ENCODE measurements at regions not wholly inside any gene's neighbourhood (a gene's known extent, or its start where the extent isn't known, plus 50 kb on each side); places are given as distances from the start of the nearest gene placed in this dataset.

DNA sequence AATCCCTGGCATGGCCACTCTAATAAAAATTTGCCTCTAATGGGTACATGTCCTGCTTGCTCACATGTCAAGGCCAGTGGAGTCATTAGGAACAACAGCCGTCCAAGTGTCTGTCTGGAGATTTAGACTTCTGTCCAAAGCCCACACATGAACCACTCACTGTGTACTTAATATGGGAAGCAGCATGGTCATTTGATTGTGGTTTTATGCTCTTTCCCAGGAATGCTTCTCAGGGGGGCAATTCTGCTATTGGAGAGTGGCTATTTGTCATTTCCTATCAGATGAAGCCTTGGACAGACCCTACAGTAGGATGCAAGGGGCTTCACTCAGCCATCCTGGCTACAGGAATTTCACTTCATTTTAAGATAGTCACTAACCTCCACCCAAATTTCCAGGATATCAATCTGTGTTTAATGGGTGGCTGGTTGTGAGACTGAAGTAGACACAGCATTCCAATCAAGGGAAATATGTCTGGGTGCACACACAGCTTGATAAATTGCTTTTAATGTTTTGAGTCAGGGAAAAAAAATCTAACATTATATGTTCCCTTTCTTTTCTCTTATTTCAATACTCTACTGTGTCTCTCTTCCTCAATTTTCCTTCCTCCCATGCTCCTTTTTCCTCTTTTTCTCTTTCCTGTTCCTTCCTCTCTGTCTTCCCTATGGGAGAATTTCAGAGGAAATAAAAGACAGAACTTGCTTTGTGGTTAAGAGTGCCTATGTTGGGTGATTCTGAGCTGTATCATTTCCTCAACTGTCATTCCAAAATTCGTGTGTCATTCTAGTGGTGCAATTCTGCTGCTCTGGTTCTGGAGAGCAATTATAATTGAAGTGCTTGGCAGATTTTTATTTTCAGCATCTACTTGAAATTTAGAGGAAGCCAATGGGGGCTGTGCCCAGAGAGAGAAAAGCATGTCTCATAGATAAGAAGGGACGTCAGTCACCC is 320.1 kb downstream of the OSR1 start:
- no peak for TF ChIP-seq POLR2A (IDR thresholded peaks at IDR 0.05)
- no peak for TF ChIP-seq CTCF (IDR thresholded peaks at IDR 0.05)
- intact Hi-C loops (cut with DNase I; ENCODE audit: low total_unique reads), result no loop called here
- no peak overlapping the region for H3K4me3 ChIP-seq

DNA sequence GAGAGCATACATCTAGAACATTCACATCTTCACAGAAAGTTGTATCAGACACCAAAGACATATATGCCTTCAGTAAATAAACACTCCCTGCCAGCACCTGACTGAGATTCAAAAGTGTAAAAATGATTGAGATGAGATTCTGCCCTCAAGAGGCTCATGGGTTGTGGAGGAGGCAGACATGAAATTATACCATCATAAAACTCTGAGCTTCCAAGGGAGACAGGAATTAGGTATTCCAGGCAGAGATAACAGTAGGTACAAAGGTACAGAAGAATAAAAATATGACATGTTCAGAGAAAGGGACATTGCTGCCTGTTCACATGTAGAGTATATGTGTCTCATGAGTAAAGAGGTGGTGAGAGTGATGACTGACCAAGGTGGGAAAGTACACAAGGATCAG is 322.3 kb downstream of the OSR1 start:
- H3K27me3 ChIP-seq, result no peaks in the 10 kb centered on the region
- H3K27ac ChIP-seq, result no peak overlapping the region
- intact Hi-C loops (cut with DNase I; ENCODE audit: low total_unique reads), result no loop called here
- H3K4me1 ChIP-seq, result peaks cover 0 to 3% of the 10 kb centered on the region in 2 donors
- no peak for TF ChIP-seq CTCF (IDR thresholded peaks at IDR 0.05)
- no peak for TF ChIP-seq POLR2A (IDR thresholded peaks at IDR 0.05)
- H3K9me3 ChIP-seq, result no peaks in the 10 kb centered on the region
- no peak overlapping the region for H3K4me3 ChIP-seq
- H3K36me3 ChIP-seq, result no peaks in the 10 kb centered on the region
- DNase-seq, result no peak

More for the DNA sequence above, 320.1 kb downstream of the OSR1 start:
- DNase-seq, result no peak
- Histone ChIP-seq H3K4me1 (peaks cover 0 to 3% of the 10 kb centered on the region in 2 donors), H3K27ac (no peak overlapping the region), H3K27me3 (no peaks in the 10 kb centered on the region), H3K9me3 (no peaks in the 10 kb centered on the region), H3K36me3 (no peaks in the 10 kb centered on the region)

- H3K9me3 ChIP-seq, result no peaks in the 10 kb centered on the region
- no peaks in the 10 kb centered on the region for H3K36me3 ChIP-seq
- intact Hi-C loops (cut with DNase I; ENCODE audit: low total_unique reads), result no loop called here
- peak overlapping the region; percentile 31 to 37 for H3K27ac ChIP-seq
- no peaks in the 10 kb centered on the region for H3K27me3 ChIP-seq
- TF ChIP-seq CTCF (IDR thresholded peaks at IDR 0.05) (no peak), POLR2A (IDR thresholded peaks at IDR 0.05) (no peak)
- peak; percentile 46 to 67 for DNase-seq
- H3K4me3 ChIP-seq, result no peak overlapping the region
- peaks cover 0 to 3% of the 10 kb centered on the region in 2 donors for H3K4me1 ChIP-seq
Measured at GRCh38 chr2:19035238-19035637, 323.2 kb downstream of the OSR1 start.

GRCh38 chr2:19033240-19033639 is 325.2 kb downstream of the OSR1 start:
- no peak for TF ChIP-seq POLR2A (IDR thresholded peaks at IDR 0.05)
- TF ChIP-seq CTCF (IDR thresholded peaks at IDR 0.05), result no peak
- intact Hi-C loops (cut with DNase I; ENCODE audit: low total_unique reads), result no loop called here
- Histone ChIP-seq H3K27ac (no peak overlapping the region), H3K4me3 (no peak overlapping the region), H3K27me3 (no peaks in the 10 kb centered on the region), H3K9me3 (no peaks in the 10 kb centered on the region), H3K4me1 (peaks cover 0 to 3% of the 10 kb centered on the region in 2 donors), H3K36me3 (no peaks in the 10 kb centered on the region)
- no peak for DNase-seq

- TF ChIP-seq CTCF (IDR thresholded peaks at IDR 0.05) (no peak), POLR2A (IDR thresholded peaks at IDR 0.05) (no peak)
- H3K36me3 ChIP-seq, result no peaks in the 10 kb centered on the region
- intact Hi-C loops (cut with DNase I; ENCODE audit: low total_unique reads), result no loop called here
Measured at GRCh38 chr2:19031642-19032041, 326.8 kb downstream of the OSR1 start.

More at GRCh38 chr2:19031642-19032041, 326.8 kb downstream of the OSR1 start:
- no peak overlapping the region for H3K27ac ChIP-seq
- H3K4me1 ChIP-seq, result peaks cover 0 to 3% of the 10 kb centered on the region in 2 donors
- H3K27me3 ChIP-seq, result no peaks in the 10 kb centered on the region
- H3K9me3 ChIP-seq, result no peaks in the 10 kb centered on the region
- no peak for DNase-seq
- no peak overlapping the region for H3K4me3 ChIP-seq
